ENCODE measurements at regions not wholly inside any gene's neighbourhood (a gene's known extent, or its start where the extent isn't known, plus 50 kb on each side); places are given as distances from the start of the nearest gene placed in this dataset.

DNA sequence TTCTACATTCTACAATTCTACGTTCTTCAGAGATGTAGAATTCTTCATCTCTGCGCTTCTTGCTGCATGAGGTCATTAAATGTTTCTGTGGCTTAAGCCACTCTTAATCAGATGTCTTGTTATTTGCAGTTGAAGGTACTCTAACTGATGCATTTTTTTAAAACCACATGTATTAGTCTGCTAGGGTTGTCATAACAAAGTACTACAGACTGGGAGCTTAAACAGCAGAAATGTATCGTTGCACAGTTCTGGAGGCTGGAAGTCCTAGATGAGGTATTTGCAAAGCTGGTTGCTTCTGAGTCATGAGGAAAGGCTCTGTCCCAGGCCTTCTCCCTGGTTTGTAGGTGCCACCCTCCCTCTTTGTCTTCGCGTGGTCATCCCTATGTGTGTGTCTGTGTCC, 176.3 kb upstream of the GLI2 start:
- Mint-ChIP-seq H3K36me3 (ENCODE audit: insufficient read depth, unreplicated experiment) (no peaks in the 10 kb centered on the region), H3K4me1 (ENCODE audit: low read depth, unreplicated experiment) (peaks cover 1% of the 10 kb centered on the region), H3K27me3 (ENCODE audit: unreplicated experiment) (peaks cover 87% of the 10 kb centered on the region), H3K27ac (ENCODE audit: unreplicated experiment) (no peak overlapping the region), H3K4me3 (ENCODE audit: low read depth, unreplicated experiment) (no peak overlapping the region), H3K9me3 (ENCODE audit: low read depth, unreplicated experiment) (no peaks in the 10 kb centered on the region)
- no TSS peak for BruUV-seq (replicated peaks)
- TF ChIP-seq CTCF (IDR thresholded peaks at IDR 0.05; ENCODE audit: unreplicated experiment) = no peak
- intact Hi-C loops (cut with micrococcal nuclease; ENCODE audit: unreplicated experiment) = loop anchor here (10.0 kb wide), 1 partner anchor 115 kb away; no protein-coding TSS in a partner anchor
- CTCF ChIA-PET = interaction anchor here (0.9 kb wide), 1 partner anchor 100 kb away, joined by 4 read pairs; no protein-coding TSS in a partner anchor
- DNase-seq = no peak

DNA sequence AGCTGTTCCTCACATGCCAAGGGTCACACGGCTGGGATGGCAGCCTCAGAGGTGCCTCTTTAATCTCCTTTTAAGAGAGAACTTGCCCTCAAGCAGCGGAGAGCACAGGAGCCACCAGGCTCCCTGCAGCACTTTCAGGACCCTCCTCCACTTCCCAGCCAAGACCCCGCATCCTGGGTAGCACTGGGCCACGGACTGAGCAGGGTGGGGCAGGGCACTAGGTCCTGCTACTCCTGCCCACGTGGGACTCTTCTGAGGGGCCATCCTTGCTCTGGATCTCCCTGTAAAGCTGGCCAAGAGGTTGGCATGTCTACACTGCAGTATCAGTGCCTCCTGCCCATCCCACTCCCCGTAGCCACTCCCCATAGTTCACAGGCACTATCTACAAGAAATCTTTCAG, 175.3 kb upstream of the GLI2 start:
- intact Hi-C loops (cut with micrococcal nuclease; ENCODE audit: unreplicated experiment) = no loop called here
- CTCF ChIA-PET = interaction anchor here (0.6 kb wide), 1 partner anchor 47 kb away, joined by 3 read pairs; no protein-coding TSS in a partner anchor
- H3K4me1 Mint-ChIP-seq (ENCODE audit: low read depth, unreplicated experiment) = peaks cover 9% of the 10 kb centered on the region
- no peak overlapping the region for H3K27ac Mint-ChIP-seq (ENCODE audit: unreplicated experiment)
- H3K36me3 Mint-ChIP-seq (ENCODE audit: insufficient read depth, unreplicated experiment) = no peaks in the 10 kb centered on the region
- TF ChIP-seq CTCF (IDR thresholded peaks at IDR 0.05; ENCODE audit: unreplicated experiment) = no peak
- H3K27me3 Mint-ChIP-seq (ENCODE audit: unreplicated experiment) = peaks cover 78% of the 10 kb centered on the region
- H3K9me3 Mint-ChIP-seq (ENCODE audit: low read depth, unreplicated experiment) = no peaks in the 10 kb centered on the region
- no peak overlapping the region for H3K4me3 Mint-ChIP-seq (ENCODE audit: low read depth, unreplicated experiment)
- no peak for DNase-seq
- BruUV-seq (replicated peaks) = no TSS peak

DNA sequence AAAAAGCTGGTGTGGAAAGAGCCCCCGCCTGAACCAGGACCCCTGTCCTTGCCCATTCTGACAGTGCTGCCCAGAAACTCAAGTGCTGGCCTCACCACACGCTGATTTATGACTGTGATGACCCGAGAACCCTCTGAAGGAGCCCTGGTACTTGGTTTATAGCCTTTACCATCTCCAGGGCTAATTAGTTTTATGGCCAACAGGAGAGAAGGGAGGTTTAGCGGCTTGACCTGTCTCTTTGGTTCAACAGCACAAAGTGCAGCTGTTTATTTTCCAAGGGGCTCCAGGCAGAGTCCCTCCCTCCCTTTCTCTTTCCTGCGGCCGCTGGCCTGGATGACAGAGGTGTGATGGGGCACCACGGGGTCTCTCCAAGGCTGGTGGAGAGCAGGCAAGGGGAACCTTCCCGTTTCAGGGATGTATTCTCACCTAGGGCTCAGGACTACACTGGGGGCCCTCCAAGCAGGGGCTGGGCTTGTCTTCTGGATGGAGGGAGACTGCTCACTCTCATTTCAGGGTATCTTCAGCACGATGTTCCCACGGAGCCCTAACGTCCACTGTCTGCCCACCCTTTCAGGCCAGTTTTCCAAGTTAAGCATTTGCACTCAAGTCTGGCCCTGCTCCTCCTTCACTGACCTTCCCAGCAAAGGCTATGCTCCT, 174.2 kb upstream of the GLI2 start:
- CTCF ChIA-PET = no interaction called here
- H3K4me3 Mint-ChIP-seq (ENCODE audit: low read depth, unreplicated experiment) = no peak overlapping the region
- peaks cover 76% of the 10 kb centered on the region for H3K27me3 Mint-ChIP-seq (ENCODE audit: unreplicated experiment)
- no TSS peak for BruUV-seq (replicated peaks)
- intact Hi-C loops (cut with micrococcal nuclease; ENCODE audit: unreplicated experiment) = no loop called here
- H3K36me3 Mint-ChIP-seq (ENCODE audit: insufficient read depth, unreplicated experiment) = no peaks in the 10 kb centered on the region
- no peaks in the 10 kb centered on the region for H3K9me3 Mint-ChIP-seq (ENCODE audit: low read depth, unreplicated experiment)
- DNase-seq = no peak
- peaks cover 15% of the 10 kb centered on the region for H3K4me1 Mint-ChIP-seq (ENCODE audit: low read depth, unreplicated experiment)
- H3K27ac Mint-ChIP-seq (ENCODE audit: unreplicated experiment) = no peak overlapping the region
- no peak for TF ChIP-seq CTCF (IDR thresholded peaks at IDR 0.05; ENCODE audit: unreplicated experiment)

DNA sequence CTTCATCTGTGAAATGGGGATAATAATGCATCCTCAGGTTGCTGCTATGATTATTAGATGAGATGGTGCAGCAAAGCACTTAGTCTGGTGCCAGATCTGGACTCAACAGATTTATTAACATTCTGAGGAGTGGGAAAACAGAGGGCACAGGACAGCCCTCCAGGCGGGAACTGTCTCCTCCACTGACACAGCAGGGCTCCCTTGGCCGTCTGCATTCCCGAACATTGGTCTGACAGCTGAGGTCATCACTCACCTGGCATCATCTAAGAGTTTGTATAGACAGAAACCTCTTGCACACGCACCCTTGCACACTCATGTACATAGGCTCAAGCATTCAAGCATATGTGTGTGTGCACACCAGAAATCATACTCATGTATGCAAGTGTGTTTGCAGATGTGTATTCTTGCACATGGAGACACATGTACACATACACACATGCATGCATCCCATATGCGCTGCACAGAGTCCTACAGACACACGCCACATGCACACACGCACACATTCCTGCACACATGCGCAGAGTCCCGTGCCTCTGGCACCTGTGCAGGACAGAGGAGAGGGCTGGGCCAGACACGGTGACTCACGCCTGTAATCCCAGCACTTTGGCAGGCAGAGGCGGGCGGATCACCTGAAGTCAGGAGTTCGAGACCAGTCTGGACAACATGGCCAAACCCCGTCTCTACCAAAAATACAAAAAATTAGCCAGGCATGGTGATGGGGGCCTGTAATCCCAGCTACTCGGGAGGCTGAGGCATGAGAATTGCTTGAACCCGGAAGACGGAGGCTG, 173.3 kb upstream of the GLI2 start:
- peaks cover 76% of the 10 kb centered on the region for H3K27me3 Mint-ChIP-seq (ENCODE audit: unreplicated experiment)
- TF ChIP-seq CTCF (IDR thresholded peaks at IDR 0.05; ENCODE audit: unreplicated experiment) = no peak
- no peaks in the 10 kb centered on the region for H3K36me3 Mint-ChIP-seq (ENCODE audit: insufficient read depth, unreplicated experiment)
- no TSS peak for BruUV-seq (replicated peaks)
- no peaks in the 10 kb centered on the region for H3K9me3 Mint-ChIP-seq (ENCODE audit: low read depth, unreplicated experiment)
- H3K4me3 Mint-ChIP-seq (ENCODE audit: low read depth, unreplicated experiment) = no peak overlapping the region
- H3K4me1 Mint-ChIP-seq (ENCODE audit: low read depth, unreplicated experiment) = peaks cover 15% of the 10 kb centered on the region
- H3K27ac Mint-ChIP-seq (ENCODE audit: unreplicated experiment) = no peak overlapping the region
- no peak for DNase-seq
- CTCF ChIA-PET = no interaction called here
- intact Hi-C loops (cut with micrococcal nuclease; ENCODE audit: unreplicated experiment) = no loop called here

All from Calu3 (cell line).